Lung microvascular endothelial cell (primary cell): ENCODE measurements at regions not wholly inside any gene's neighbourhood (a gene's known extent, or its start where the extent isn't known, plus 50 kb on each side); places are given as distances from the start of the nearest gene placed in this dataset.

Source experiments
- DNase-seq, 2 donors: peaks; one replicate each; pipeline versions ENCODE4 v3.0.0 to v3.0.0-alpha.2; 2010; ENCODE audit warnings: low read depth in 2 of 2

- no peak for DNase-seq
Observed at GRCh38 chr12:67833602-67834001, 155.6 kb upstream of the IFNG-AS1 start.

DNA sequence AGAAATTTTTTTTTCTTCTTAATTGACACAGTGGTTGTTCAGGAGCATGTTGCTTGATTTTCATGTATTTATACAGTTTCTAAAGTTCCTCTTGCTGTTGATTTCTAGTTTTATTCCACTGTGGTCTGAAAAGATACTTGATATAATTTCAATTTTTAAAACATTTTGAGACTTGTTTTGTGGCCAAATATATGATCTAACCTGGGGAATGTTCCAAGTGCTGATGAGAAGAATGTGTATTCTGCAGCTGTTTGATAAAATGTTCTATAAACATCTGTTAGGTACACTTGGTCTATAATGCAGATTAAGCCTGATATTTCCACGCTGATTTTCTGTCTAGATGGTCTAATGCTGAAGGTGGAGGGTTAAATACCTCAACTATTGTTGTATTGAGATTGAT lies 151.4 kb upstream of the IFNG-AS1 start:
- no peak for DNase-seq

DNA sequence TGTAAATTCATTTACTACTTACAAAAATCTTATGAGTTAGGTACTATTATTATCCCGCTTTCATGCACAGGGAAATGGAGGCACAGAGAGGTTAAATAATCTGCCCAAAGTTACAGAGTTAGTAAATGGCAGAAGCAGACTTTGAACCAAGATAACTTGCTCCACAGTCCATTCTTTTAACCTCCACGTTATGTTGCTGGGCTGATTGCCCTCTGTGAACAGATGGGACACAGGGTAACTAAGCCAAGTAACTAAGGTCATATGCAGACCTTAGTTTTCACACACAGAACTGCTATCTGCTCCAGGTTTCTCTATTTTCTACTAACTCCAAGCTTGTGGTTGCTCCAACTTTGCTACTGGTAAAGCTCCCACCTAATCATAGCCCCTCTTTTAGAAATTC lies 147.1 kb upstream of the IFNG-AS1 start:
- no peak for DNase-seq

- DNase-seq, result no peak
Observed at GRCh38 chr12:67843257-67843656, 146.0 kb upstream of the IFNG-AS1 start.

GRCh38 chr12:67852701-67853100 lies 136.5 kb upstream of the IFNG-AS1 start:
- DNase-seq, result no peak

GRCh38 chr12:67853204-67853603 lies 136.0 kb upstream of the IFNG-AS1 start:
- DNase-seq, result no peak

DNA sequence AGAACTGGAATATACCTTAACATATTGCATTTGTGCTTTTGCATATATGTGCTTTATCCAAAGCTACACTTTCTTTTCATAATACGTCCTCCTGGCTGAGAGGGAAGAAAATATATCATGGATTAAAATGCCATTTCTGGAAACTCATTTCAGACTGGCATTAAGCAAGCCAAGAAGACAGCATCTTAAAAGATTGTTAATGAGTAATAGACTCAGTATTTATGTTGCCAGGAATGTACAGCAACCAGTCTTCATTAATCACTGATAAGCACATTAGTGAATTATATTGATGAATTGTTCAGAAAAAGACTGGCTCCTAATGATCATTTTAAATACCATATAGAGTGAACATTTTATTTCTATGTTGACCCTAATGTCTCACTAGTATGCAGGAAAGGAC lies 134.9 kb upstream of the IFNG-AS1 start:
- DNase-seq, result no peak

GRCh38 chr12:67855103-67855502 lies 134.1 kb upstream of the IFNG-AS1 start:
- no peak for DNase-seq

- no peak for DNase-seq
Observed at GRCh38 chr12:67871231-67871630, 118.0 kb upstream of the IFNG-AS1 start.

GRCh38 chr12:67873355-67873754 lies 115.9 kb upstream of the IFNG-AS1 start:
- DNase-seq, result no peak

GRCh38 chr12:67876305-67876915 lies 112.8 kb upstream of the IFNG-AS1 start:
- no peak for DNase-seq

DNA sequence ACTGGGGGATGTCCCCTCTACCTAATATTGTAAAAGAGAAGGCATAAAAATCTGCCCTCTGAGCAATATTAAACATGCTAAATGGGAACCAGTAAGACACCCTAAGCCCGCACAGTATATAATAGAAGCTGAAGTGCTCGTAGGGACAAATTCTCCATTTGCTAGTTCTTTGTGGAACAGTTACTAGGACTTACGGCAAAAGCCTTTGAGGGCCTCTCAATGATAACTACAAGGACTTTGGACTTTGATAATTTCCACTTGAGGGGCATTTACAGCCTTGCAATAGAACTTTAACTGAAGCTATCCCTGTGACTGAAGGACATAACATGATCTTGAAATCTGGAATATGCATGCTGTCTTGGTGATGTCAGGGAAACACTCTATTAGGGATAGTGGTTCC lies 111.5 kb upstream of the IFNG-AS1 start:
- no peak for DNase-seq

GRCh38 chr12:67879937-67880336 lies 109.3 kb upstream of the IFNG-AS1 start:
- no peak for DNase-seq

GRCh38 chr12:67881565-67881964 lies 107.7 kb upstream of the IFNG-AS1 start:
- no peak for DNase-seq

DNA sequence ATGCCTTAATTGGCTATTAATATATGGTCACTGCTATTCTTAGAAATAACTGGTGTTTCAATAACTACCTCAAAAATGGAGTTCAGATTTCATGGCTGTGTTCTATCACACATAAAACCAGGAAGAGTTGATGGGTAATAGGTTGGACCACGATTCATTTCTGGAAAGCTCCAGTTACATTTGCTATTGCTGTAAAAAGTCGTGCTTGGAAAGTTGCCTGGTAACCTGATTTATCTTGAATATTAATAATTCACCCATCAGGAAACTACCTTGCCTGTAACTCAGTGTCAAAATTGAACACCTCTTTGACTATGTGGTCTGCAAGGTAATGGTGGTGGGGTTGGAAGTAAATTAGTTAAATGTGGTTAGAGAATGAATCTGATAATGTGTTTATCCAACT lies 104.7 kb upstream of the IFNG-AS1 start:
- DNase-seq, result no peak

DNA sequence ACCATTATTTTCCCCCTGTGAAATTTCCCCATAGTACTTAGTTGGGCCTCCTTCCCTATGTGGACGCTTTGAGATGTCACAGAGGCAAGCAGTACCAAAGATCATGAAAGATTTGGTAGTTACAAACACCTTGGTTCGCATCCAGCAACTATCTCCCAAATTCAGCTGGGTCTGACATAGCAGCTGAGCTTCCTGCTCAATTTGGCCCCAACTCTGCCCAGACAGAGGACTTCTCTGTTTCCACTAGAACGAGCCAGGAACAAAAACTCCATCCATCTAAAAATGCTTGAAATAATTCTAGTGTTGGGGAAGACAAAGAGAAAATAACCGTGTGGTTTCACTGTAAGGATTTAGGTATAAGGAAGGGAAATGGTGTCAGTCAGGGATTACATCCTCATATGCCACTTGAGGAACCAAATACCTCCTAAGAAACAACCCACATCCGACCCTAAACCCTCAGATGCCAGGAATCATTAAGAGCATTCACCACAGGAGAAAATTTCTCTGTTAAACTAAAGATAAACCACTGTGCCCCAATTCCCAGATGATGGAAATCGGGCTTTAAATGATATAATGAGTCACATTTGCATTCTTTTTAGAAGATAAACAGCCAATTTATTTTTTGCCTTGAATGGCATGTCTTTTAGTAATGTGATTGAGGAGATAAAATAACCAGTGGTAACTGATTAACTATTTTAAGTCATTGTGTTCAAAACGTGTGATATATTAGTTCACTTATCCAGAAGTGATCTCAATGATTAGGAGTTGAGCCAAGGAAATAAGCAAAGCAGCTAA lies 103.7 kb upstream of the IFNG-AS1 start:
- DNase-seq, result no peak

DNA sequence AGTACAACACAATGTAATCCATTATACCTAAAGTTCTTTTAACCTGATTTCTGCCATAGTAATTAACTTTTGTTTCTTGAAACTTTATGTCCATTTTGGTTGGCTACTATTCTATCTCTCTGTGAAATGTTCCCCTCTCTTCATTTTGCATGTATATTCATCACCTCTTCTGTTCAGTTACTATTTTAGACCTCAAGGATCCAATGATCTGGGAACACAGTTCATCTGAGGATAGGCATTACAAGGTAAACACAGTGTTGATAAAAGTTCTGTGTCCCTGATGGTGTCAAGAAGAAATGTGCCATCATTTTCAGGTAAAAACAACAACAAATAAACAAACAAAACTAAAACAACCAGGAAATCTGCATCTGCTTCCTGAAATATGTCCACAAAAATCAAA lies 102.2 kb upstream of the IFNG-AS1 start:
- DNase-seq, result no peak

- no peak for DNase-seq
Observed at GRCh38 chr12:67889931-67890330, 99.3 kb upstream of the IFNG-AS1 start.

- no peak for DNase-seq
Observed at GRCh38 chr12:67890726-67891258, 98.5 kb upstream of the IFNG-AS1 start.

DNA sequence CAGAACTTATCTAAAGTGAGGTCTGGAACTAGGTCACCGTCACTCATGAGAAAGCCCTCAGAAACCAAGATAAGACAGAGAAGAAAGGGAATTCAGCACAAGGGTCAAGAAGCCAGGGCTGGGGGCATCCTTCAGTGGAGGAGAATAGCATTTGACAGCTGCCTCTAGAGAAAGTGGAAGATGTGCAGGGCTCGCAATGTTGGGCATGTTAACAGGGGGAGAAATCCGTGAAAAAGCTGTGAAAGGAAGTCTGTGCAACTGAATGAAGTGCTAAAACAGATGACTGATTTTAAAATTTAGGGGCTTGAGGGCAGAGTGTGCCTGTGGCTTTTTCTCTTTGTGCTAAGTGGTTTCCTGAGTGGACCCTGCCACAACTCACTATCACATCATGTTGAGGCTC lies 97.7 kb upstream of the IFNG-AS1 start:
- DNase-seq, result no peak

GRCh38 chr12:67892259-67893021 lies 96.8 kb upstream of the IFNG-AS1 start:
- DNase-seq, result no peak

GRCh38 chr12:67893022-67893580 lies 96.1 kb upstream of the IFNG-AS1 start:
- no peak for DNase-seq
